C4-2B (cell line): ENCODE measurements at regions not wholly inside any gene's neighbourhood (a gene's known extent, or its start where the extent isn't known, plus 50 kb on each side); places are given as distances from the start of the nearest gene placed in this dataset.

Source experiments
- H3K27ac ChIP-seq: fragments of 450-650 bp; 2 replicates; pipeline ENCODE4 v1.5.1; 2017
- ZFX ChIP-seq: fragments of 450-650 bp; IDR thresholded peaks from 2 replicates; pipeline ENCODE4 v1.6.1; 2017
- TF ChIP-seq, protein P1 (sequence below): fragments of 450-650 bp; conservative IDR thresholded peaks from 2 replicates; pipeline ENCODE4 v1.5.1; 2017; ENCODE audit warnings: mild to moderate bottlenecking

DNA sequence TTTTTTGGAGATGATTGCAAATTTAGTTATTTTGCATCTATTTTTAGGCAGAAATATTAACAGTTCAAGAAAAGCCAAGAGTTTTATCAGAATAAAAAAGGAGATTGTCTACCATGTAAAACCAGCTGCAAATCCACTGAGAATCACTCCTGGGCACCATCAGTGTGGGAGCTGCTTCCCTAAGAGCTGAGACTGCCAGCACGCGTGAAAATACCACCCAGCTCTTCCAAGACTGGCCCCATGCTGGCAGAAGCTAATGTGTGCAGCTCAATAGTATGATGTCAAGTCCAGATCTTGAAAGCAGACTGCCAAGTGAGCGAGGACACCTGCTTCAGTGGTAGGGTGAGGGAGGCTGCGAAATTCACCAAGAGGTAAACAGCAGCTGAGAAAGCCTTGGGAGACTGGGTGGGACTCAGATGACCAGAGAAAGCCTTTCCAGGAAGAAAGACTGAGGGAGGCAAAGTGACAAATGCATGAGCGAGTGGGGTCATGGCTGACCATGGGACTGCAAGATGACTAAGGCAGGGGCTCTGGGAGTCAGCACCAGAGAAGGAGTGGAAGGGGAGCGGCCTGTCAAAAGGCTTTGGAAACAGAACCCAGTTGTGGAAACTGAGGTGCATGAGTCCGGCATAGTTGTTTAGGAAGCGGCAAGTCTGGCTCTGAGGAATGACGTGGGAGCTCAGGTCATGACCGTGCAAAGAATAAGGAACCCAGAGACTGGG is 200.9 kb downstream of the GADD45G start:
- TF ChIP-seq, protein P1, sequence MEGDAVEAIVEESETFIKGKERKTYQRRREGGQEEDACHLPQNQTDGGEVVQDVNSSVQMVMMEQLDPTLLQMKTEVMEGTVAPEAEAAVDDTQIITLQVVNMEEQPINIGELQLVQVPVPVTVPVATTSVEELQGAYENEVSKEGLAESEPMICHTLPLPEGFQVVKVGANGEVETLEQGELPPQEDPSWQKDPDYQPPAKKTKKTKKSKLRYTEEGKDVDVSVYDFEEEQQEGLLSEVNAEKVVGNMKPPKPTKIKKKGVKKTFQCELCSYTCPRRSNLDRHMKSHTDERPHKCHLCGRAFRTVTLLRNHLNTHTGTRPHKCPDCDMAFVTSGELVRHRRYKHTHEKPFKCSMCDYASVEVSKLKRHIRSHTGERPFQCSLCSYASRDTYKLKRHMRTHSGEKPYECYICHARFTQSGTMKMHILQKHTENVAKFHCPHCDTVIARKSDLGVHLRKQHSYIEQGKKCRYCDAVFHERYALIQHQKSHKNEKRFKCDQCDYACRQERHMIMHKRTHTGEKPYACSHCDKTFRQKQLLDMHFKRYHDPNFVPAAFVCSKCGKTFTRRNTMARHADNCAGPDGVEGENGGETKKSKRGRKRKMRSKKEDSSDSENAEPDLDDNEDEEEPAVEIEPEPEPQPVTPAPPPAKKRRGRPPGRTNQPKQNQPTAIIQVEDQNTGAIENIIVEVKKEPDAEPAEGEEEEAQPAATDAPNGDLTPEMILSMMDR = no peak
- no peak for TF ChIP-seq ZFX
- no peak overlapping the region for H3K27ac ChIP-seq

- TF ChIP-seq, protein P1 = no peak
- no peak for TF ChIP-seq ZFX
- H3K27ac ChIP-seq = no peak overlapping the region
These were observed 201.7 kb downstream of the GADD45G start for GRCh38 chr9:89806371-89807100.

GRCh38 chr9:89807101-89807395 is 202.2 kb downstream of the GADD45G start:
- H3K27ac ChIP-seq = no peak overlapping the region
- TF ChIP-seq, protein P1 = no peak
- TF ChIP-seq ZFX = no peak

DNA sequence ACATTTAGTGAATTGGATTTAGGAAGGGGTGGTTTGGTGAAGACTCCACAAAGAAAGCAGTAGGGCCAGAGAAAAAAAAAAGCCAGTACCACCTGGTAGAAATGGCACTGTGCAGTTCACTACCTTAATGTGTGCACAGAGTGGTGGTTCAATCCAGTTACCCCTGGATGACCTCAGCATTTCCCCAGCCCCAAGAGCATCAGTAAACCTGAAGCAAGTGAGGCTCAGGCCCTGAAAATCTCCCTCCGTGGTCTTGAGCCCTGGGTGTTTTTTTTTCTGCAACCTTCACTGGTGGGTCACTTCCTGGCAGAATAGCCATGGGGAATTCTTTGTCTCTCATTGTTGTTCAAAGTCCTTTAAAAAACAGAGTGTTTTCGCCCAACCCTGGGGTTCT is 202.9 kb downstream of the GADD45G start:
- no peak overlapping the region for H3K27ac ChIP-seq
- TF ChIP-seq, protein P1 = no peak
- no peak for TF ChIP-seq ZFX

DNA sequence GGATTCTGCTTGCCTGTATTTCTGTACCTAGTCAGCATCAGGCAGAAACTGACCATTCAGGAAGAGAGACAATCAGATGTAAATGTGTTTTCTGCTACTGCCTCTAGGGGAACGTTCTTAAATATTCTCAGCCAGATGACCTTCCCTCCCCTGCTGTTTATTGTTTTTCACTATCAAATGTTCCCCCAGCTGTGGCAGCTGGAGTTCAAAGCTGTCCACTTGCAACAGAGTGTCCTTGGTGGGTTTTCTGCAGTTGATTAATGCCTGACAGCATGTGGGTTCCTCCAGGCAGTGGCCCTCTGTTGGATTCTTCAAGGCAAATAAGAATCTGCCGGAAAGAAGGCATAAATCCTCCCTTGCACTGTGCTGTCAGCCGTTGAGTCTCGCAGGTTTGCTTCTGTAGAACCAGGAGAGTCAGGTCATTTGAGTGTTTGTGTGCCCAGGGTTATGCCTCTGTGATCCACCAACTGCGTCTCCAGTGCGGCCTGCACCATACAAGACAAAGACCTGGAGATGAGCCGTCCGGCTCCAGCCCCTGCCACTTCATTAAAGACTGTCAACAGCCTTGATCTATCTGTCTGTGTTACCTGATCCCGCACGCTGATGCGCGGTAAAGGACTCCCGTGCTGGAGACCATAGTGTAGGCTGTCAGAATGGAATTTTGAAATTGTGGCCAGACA is 203.4 kb downstream of the GADD45G start:
- no peak overlapping the region for H3K27ac ChIP-seq
- TF ChIP-seq, protein P1 = no peak; the same call in 1 of the 2 replicates
- TF ChIP-seq ZFX = no peak

DNA sequence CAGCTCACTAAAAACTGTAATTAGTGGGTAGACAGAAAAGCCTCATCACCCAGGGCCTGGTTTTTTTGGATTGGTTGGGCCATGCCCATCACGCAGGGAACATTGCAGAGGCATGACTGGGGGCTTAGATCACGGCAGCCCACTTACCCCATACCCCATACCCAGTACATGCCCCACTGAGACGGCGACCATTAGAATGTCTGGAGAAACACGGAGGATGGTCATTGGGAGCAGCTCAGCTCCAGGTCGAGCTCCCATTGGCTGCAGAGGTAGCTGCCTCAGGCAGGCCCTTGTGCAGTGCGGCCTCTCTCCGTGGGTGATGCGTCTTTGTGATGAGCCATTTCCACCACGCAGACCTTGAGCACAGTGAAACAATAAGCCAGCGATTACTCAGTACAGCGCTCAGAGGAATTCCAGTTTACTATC is 204.0 kb downstream of the GADD45G start:
- no peak overlapping the region for H3K27ac ChIP-seq
- no peak for TF ChIP-seq ZFX
- TF ChIP-seq, protein P1 = no peak

DNA sequence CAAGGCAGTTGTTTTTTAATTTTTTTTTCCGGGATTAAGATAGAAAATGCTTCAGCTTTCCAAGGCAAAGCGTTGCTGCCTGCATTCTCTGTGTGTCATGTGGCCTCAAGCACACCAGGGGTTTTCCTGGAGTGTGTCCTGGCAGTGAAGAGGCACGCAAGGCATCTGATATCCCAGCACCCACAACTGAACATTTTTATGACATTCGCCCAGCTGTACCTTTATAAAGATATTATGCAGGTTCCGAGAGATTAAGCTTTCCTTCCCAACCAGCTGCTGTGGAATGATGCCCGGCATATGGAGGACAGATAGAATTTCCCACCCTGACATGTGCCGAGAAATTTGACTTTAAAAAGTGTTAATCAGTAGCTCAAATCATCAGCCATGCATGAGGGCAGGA is 205.6 kb downstream of the GADD45G start:
- no peak for TF ChIP-seq ZFX
- H3K27ac ChIP-seq = no peak overlapping the region
